Esophagus muscularis mucosa (tissue), 4 donors: ENCODE measurements at regions not wholly inside any gene's neighbourhood (a gene's known extent, or its start where the extent isn't known, plus 50 kb on each side); places are given as distances from the start of the nearest gene placed in this dataset.

Experiments used
- DNase-seq: peaks from one replicate; pipeline ENCODE4 v3.0.0-alpha.2; 2017; ENCODE audit errors: extremely low spot score
- H3K27ac ChIP-seq, 4 donors: fragments of 200-600 bp; sonication (generic); replicated peaks in 1 of 4; 1 replicate in 3 of 4; 2 replicates in 1 of 4; pipeline ENCODE4 v1.5.1; 2016 to 2019; ENCODE audit warnings: mild to moderate bottlenecking in 1 of 4
- H3K27me3 ChIP-seq, 4 donors: fragments of 200-600 bp; sonication (generic); one replicate each; pipeline versions ENCODE4 v1.5.1 to v1.6.0; 2016 to 2019
- H3K36me3 ChIP-seq, 4 donors: fragments of 200-600 bp; sonication (generic); one replicate each; pipeline ENCODE4 v1.5.1; 2016 to 2019
- H3K4me1 ChIP-seq, 4 donors: fragments of 200-600 bp; sonication (generic); one replicate each; pipeline ENCODE4 v1.5.1; 2016 to 2019
- H3K4me3 ChIP-seq, 4 donors: fragments of 200-600 bp; sonication (generic); 1 replicate in 2 of 4; 2 replicates in 2 of 4; pipeline ENCODE4 v1.5.1; 2016 to 2019; ENCODE audit warnings: mild to moderate bottlenecking in 4 of 4, moderate library complexity in 1 of 4
- H3K9me3 ChIP-seq, 4 donors: fragments of 200-600 bp; sonication (generic); 1 replicate in 3 of 4; 2 replicates in 1 of 4; pipeline ENCODE4 v1.5.1; 2016 to 2019
- CTCF ChIP-seq, 3 experiments: fragments of 200-600 bp in 2 of 3; fragments of 450-650 bp in 1 of 3; sonication (generic) in 2 of 3; IDR thresholded peaks; one replicate each; pipeline ENCODE4 v1.5.1; 2017 to 2019; ENCODE audit warnings: antibody characterized with exemption in 3 of 3, mild to moderate bottlenecking in 2 of 3, moderate library complexity in 1 of 3
- EP300 ChIP-seq: sonication (generic); formaldehyde crosslinking; IDR thresholded peaks from one replicate; pipeline ENCODE4 v1.6.1; 2017; ENCODE audit warnings: antibody characterized with exemption
- POLR2A ChIP-seq: fragments of 450-650 bp; IDR thresholded peaks from one replicate; pipeline ENCODE4 v1.6.1; 2017; ENCODE audit warnings: antibody characterized with exemption, moderate library complexity, mild to moderate bottlenecking, low read depth
- POLR2AphosphoS5 ChIP-seq, 2 donors: sonication (generic); formaldehyde crosslinking; IDR thresholded peaks; one replicate each; pipeline ENCODE4 v1.6.1; 2017; ENCODE audit warnings: antibody characterized with exemption in 2 of 2
- WGBS: methylation state at CpG from one replicate; pipeline ENCODE4 v1.1.5; 2018; 5-methylcytosine and 5-hydroxymethylcytosine counted together
- intact Hi-C: fragments of 100-400 bp; cut with DNase I; formaldehyde crosslinking; loops from one replicate; pipeline ENCODE4 v1.15.1; 2023

GRCh38 chr10:3904419-3904960, 119.5 kb upstream of the KLF6 start:
- Histone ChIP-seq H3K27ac (peak overlapping the region in 3 of 4 donors; percentile 5 to 67 (median 22)), H3K36me3 (no peaks in the 10 kb centered on the region), H3K27me3 (no peaks in the 10 kb centered on the region), H3K9me3 (no peaks in the 10 kb centered on the region), H3K4me3 (no peak overlapping the region), H3K4me1 (peaks cover 0 to 26% (median 19%) of the 10 kb centered on the region in 4 donors)
- WGBS, result 88% methylated on average over 5 of the region's 5 CpGs
- TF ChIP-seq EP300, result no peak
- no peak for TF ChIP-seq CTCF (IDR thresholded peaks at IDR 0.05)
- TF ChIP-seq POLR2A, result no peak
- no peak for TF ChIP-seq POLR2AphosphoS5 (IDR thresholded peaks at IDR 0.05)
- no peak for DNase-seq
- intact Hi-C loops, result no loop called here

GRCh38 chr10:3902809-3903410, 117.9 kb upstream of the KLF6 start:
- TF ChIP-seq POLR2AphosphoS5 (IDR thresholded peaks at IDR 0.05), result no peak
- TF ChIP-seq EP300, result no peak
- TF ChIP-seq CTCF (IDR thresholded peaks at IDR 0.05), result no peak
- no peak for TF ChIP-seq POLR2A
- Histone ChIP-seq H3K27ac (peak overlapping the region; percentile 42 to 79 (median 72)), H3K9me3 (no peaks in the 10 kb centered on the region), H3K4me3 (no peak overlapping the region), H3K4me1 (peaks cover 0 to 33% (median 25%) of the 10 kb centered on the region in 4 donors), H3K36me3 (no peaks in the 10 kb centered on the region), H3K27me3 (no peaks in the 10 kb centered on the region)
- intact Hi-C loops, result no loop called here
- 89% methylated on average over 6 of the region's 6 CpGs for WGBS
- DNase-seq, result no peak

GRCh38 chr10:3902054-3902808, 117.2 kb upstream of the KLF6 start:
- DNase-seq, result no peak
- 48% methylated on average over 8 of the region's 8 CpGs for WGBS
- intact Hi-C loops, result no loop called here
- TF ChIP-seq EP300 (no peak), POLR2AphosphoS5 (IDR thresholded peaks at IDR 0.05) (peak in 1 of 2 donors; percentile 46)
- H3K27me3 ChIP-seq, result no peaks in the 10 kb centered on the region
- H3K27ac ChIP-seq, result peak overlapping the region; percentile 42 to 79 (median 72)
- peaks cover 0 to 31% (median 23%) of the 10 kb centered on the region in 4 donors for H3K4me1 ChIP-seq
- H3K36me3 ChIP-seq, result no peaks in the 10 kb centered on the region
- H3K4me3 ChIP-seq, result no peak overlapping the region
- H3K9me3 ChIP-seq, result no peaks in the 10 kb centered on the region

GRCh38 chr10:3901370-3901769, 116.4 kb upstream of the KLF6 start:
- Histone ChIP-seq H3K9me3 (no peaks in the 10 kb centered on the region), H3K4me3 (no peak overlapping the region), H3K4me1 (peaks cover 0 to 26% (median 19%) of the 10 kb centered on the region in 4 donors), H3K27me3 (no peaks in the 10 kb centered on the region), H3K36me3 (no peaks in the 10 kb centered on the region), H3K27ac (peak overlapping the region in 3 of 4 donors; percentile 35 to 79 (median 67))
- intact Hi-C loops, result no loop called here
- 89% methylated on average over 2 of the region's 2 CpGs for WGBS
- no peak for DNase-seq
- TF ChIP-seq POLR2AphosphoS5 (IDR thresholded peaks at IDR 0.05), result no peak
- no peak for TF ChIP-seq CTCF (IDR thresholded peaks at IDR 0.05)
- no peak for TF ChIP-seq EP300
- no peak for TF ChIP-seq POLR2A

- peaks cover 0 to 26% (median 19%) of the 10 kb centered on the region in 4 donors for H3K4me1 ChIP-seq
- intact Hi-C loops, result no loop called here
- WGBS, result 100% methylated on average over 2 of the region's 2 CpGs
- no peak for TF ChIP-seq POLR2AphosphoS5 (IDR thresholded peaks at IDR 0.05)
- no peak for TF ChIP-seq CTCF (IDR thresholded peaks at IDR 0.05)
- no peak for TF ChIP-seq EP300
- no peak for TF ChIP-seq POLR2A
- no peak overlapping the region for H3K27ac ChIP-seq
- no peaks in the 10 kb centered on the region for H3K9me3 ChIP-seq
- H3K4me3 ChIP-seq, result no peak overlapping the region
- H3K27me3 ChIP-seq, result no peaks in the 10 kb centered on the region
- no peak for DNase-seq
- no peaks in the 10 kb centered on the region for H3K36me3 ChIP-seq
Measured at GRCh38 chr10:3900391-3900790, 115.4 kb upstream of the KLF6 start.
